ENCODE measurements at regions not wholly inside any gene's neighbourhood (a gene's known extent, or its start where the extent isn't known, plus 50 kb on each side); places are given as distances from the start of the nearest gene placed in this dataset.
"Not testable (repeated sequence)": the region's sequence is repeated elsewhere in the genome, so short reads cannot be mapped to it uniquely, and the experiment has no call there.

GRCh38 chr21:35982717-35983116, 77.6 kb downstream of the SETD4 start:
- no peak for DNase-seq (ENCODE audit: low read depth in 2 of 2)

- no peak for DNase-seq (ENCODE audit: low read depth in 2 of 2)
Observed at GRCh38 chr21:35981514-35982070, 78.7 kb downstream of the SETD4 start.

GRCh38 chr21:35980821-35981220, 79.5 kb downstream of the SETD4 start:
- DNase-seq (ENCODE audit: low read depth in 2 of 2), result no peak

GRCh38 chr21:35977860-35978259, 82.5 kb downstream of the SETD4 start:
- not testable (repeated sequence) for DNase-seq (ENCODE audit: low read depth in 2 of 2)

- no peak for DNase-seq (ENCODE audit: low read depth in 2 of 2)
Observed at GRCh38 chr21:35976929-35977328, 83.4 kb downstream of the SETD4 start.

- no peak for DNase-seq (ENCODE audit: low read depth in 2 of 2)
Observed at GRCh38 chr21:35976481-35976880, 83.8 kb downstream of the SETD4 start.

- peak; percentile 24 to 30 for DNase-seq (ENCODE audit: low read depth in 2 of 2)
Observed at GRCh38 chr21:35974775-35975174, 85.6 kb downstream of the SETD4 start.

- no peak for DNase-seq (ENCODE audit: low read depth in 2 of 2)
Observed at GRCh38 chr21:35971824-35972223, 88.5 kb downstream of the SETD4 start.

GRCh38 chr21:35969281-35969680, 91.0 kb downstream of the SETD4 start:
- DNase-seq (ENCODE audit: low read depth in 2 of 2), result no peak

GRCh38 chr21:35968564-35968963, 91.8 kb downstream of the SETD4 start:
- DNase-seq (ENCODE audit: low read depth in 2 of 2), result no peak

- DNase-seq (ENCODE audit: low read depth in 2 of 2), result no peak
Observed at GRCh38 chr21:35965699-35966098, 94.6 kb downstream of the SETD4 start.

- DNase-seq (ENCODE audit: low read depth in 2 of 2), result peak in 1 of 2 experiments; percentile 4
Observed at GRCh38 chr21:35963920-35964451, 96.3 kb downstream of the SETD4 start.

GRCh38 chr21:35962917-35963316, 97.4 kb downstream of the SETD4 start:
- DNase-seq (ENCODE audit: low read depth in 2 of 2), result no peak

- DNase-seq (ENCODE audit: low read depth in 2 of 2), result no peak
Observed at GRCh38 chr21:35954066-35954465, 106.3 kb downstream of the SETD4 start.

GRCh38 chr21:35953597-35953996, 106.7 kb downstream of the SETD4 start:
- no peak for DNase-seq (ENCODE audit: low read depth in 2 of 2)

GRCh38 chr21:35952651-35953340, 107.5 kb downstream of the SETD4 start:
- DNase-seq (ENCODE audit: low read depth in 2 of 2), result no peak

GRCh38 chr21:35948982-35949381, 111.3 kb downstream of the SETD4 start:
- no peak for DNase-seq (ENCODE audit: low read depth in 2 of 2)

- no peak for DNase-seq (ENCODE audit: low read depth in 2 of 2)
Observed at GRCh38 chr21:35945089-35945671, 115.1 kb downstream of the SETD4 start.

- no peak for DNase-seq (ENCODE audit: low read depth in 2 of 2)
Observed at GRCh38 chr21:35943752-35944151, 116.6 kb downstream of the SETD4 start.

GRCh38 chr21:35942211-35943144, 117.8 kb downstream of the SETD4 start:
- DNase-seq (ENCODE audit: low read depth in 2 of 2), result no peak

GRCh38 chr21:35940074-35940927, 120.0 kb downstream of the SETD4 start:
- DNase-seq (ENCODE audit: low read depth in 2 of 2), result peak in 1 of 2 experiments; percentile 50
